ENCODE measurements at regions not wholly inside any gene's neighbourhood (a gene's known extent, or its start where the extent isn't known, plus 50 kb on each side); places are given as distances from the start of the nearest gene placed in this dataset.

- TF ChIP-seq, protein P1, sequence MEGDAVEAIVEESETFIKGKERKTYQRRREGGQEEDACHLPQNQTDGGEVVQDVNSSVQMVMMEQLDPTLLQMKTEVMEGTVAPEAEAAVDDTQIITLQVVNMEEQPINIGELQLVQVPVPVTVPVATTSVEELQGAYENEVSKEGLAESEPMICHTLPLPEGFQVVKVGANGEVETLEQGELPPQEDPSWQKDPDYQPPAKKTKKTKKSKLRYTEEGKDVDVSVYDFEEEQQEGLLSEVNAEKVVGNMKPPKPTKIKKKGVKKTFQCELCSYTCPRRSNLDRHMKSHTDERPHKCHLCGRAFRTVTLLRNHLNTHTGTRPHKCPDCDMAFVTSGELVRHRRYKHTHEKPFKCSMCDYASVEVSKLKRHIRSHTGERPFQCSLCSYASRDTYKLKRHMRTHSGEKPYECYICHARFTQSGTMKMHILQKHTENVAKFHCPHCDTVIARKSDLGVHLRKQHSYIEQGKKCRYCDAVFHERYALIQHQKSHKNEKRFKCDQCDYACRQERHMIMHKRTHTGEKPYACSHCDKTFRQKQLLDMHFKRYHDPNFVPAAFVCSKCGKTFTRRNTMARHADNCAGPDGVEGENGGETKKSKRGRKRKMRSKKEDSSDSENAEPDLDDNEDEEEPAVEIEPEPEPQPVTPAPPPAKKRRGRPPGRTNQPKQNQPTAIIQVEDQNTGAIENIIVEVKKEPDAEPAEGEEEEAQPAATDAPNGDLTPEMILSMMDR (IDR thresholded peaks at IDR 0.05; ENCODE audit: insufficient read depth, low read depth, low read length, missing control alignments), result no peak
- DNase-seq (ENCODE audit: low read depth), result no peak
- no peak overlapping the region for H3K4me3 ChIP-seq (ENCODE audit: low read length)
Measured at GRCh38 chr13:107669391-107669993, 545.8 kb downstream of the LIG4 start.

GRCh38 chr13:107665926-107666458 lies 549.3 kb downstream of the LIG4 start:
- TF ChIP-seq, protein P1 (IDR thresholded peaks at IDR 0.05; ENCODE audit: insufficient read depth, low read depth, low read length, missing control alignments), result no peak
- H3K4me3 ChIP-seq (ENCODE audit: low read length), result no peak overlapping the region

GRCh38 chr13:107650081-107650701 lies 565.1 kb downstream of the LIG4 start:
- H3K4me3 ChIP-seq (ENCODE audit: low read length), result no peak overlapping the region
- DNase-seq (ENCODE audit: low read depth), result peak; percentile 50
- TF ChIP-seq, protein P1 (IDR thresholded peaks at IDR 0.05; ENCODE audit: insufficient read depth, low read depth, low read length, missing control alignments), result peak; percentile 88

More at GRCh38 chr13:107665926-107666458, 549.3 kb downstream of the LIG4 start:
- no peak for DNase-seq (ENCODE audit: low read depth)

GRCh38 chr13:107649079-107649478 lies 566.3 kb downstream of the LIG4 start:
- DNase-seq (ENCODE audit: low read depth), result no peak
- TF ChIP-seq, protein P1 (IDR thresholded peaks at IDR 0.05; ENCODE audit: insufficient read depth, low read depth, low read length, missing control alignments), result no peak

GRCh38 chr13:107644136-107644535 lies 571.2 kb downstream of the LIG4 start:
- no peak for DNase-seq (ENCODE audit: low read depth)
- TF ChIP-seq, protein P1 (IDR thresholded peaks at IDR 0.05; ENCODE audit: insufficient read depth, low read depth, low read length, missing control alignments), result no peak
- H3K4me3 ChIP-seq (ENCODE audit: low read length), result no peak overlapping the region

More at GRCh38 chr13:107649079-107649478, 566.3 kb downstream of the LIG4 start:
- H3K4me3 ChIP-seq (ENCODE audit: low read length), result no peak overlapping the region

GRCh38 chr13:107643615-107644014 lies 571.7 kb downstream of the LIG4 start:
- H3K4me3 ChIP-seq (ENCODE audit: low read length), result no peak overlapping the region
- no peak for DNase-seq (ENCODE audit: low read depth)

More at GRCh38 chr13:107643615-107644014, 571.7 kb downstream of the LIG4 start:
- TF ChIP-seq, protein P1 (IDR thresholded peaks at IDR 0.05; ENCODE audit: insufficient read depth, low read depth, low read length, missing control alignments), result no peak
